ENCODE measurements at regions not wholly inside any gene's neighbourhood (a gene's known extent, or its start where the extent isn't known, plus 50 kb on each side); places are given as distances from the start of the nearest gene placed in this dataset.
A peak's percentile ranks its signal among the peaks of the same experiment; 100 is the strongest.

DNA sequence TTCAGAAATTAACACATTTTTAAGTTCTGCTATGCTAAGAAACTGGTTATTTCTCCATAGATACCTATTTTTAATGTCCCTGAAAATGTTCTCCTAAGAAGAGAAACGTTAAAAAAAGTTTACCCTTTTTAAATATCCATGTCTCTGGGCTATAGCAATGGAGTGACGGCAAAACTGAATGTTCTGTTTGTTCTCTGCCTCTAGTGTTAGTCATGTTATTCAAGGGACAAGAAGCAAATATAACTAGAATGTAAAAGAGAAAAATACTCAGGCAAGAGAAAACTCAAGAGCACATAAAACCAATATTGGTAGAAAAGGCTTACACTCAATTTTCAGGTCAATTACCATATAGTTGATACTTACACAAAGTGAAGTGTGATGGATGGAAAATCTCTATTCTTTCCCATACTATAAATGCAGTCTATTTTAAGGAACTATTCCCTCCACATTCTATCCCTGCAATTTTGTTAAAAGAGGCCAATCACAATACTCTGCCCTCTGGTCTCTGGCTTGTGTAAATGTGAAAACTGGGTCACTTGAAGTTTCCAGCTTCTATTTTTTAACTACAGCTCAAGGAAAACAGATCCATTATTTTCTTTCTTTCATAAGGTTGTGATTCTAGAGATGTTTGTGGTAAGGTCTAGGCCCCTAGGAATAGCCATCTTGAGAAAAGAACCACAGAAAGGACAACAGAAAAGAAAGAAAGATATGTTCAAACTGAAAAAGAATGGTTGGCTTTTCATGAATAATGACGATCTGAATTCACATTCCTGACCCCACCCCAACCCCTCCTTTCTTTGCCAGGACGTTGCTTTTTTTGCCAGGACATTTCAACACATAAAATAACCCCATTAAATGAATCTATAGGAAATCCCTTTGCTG, 200.3 kb upstream of the FAM83B start:
- DNase-seq = no peak

- no peak for DNase-seq
Measured at GRCh38 chr6:54646951-54647664, 199.5 kb upstream of the FAM83B start.

- no peak for DNase-seq
Measured at GRCh38 chr6:54654381-54654780, 192.2 kb upstream of the FAM83B start.

GRCh38 chr6:54655162-54655561, 191.4 kb upstream of the FAM83B start:
- DNase-seq = peak; percentile 98

- DNase-seq = no peak
Measured at GRCh38 chr6:54665278-54665677, 181.3 kb upstream of the FAM83B start.

GRCh38 chr6:54680531-54680930, 166.0 kb upstream of the FAM83B start:
- no peak for DNase-seq

- no peak for DNase-seq
Measured at GRCh38 chr6:54681267-54681666, 165.3 kb upstream of the FAM83B start.

GRCh38 chr6:54681987-54682386, 164.6 kb upstream of the FAM83B start:
- DNase-seq = no peak

DNA sequence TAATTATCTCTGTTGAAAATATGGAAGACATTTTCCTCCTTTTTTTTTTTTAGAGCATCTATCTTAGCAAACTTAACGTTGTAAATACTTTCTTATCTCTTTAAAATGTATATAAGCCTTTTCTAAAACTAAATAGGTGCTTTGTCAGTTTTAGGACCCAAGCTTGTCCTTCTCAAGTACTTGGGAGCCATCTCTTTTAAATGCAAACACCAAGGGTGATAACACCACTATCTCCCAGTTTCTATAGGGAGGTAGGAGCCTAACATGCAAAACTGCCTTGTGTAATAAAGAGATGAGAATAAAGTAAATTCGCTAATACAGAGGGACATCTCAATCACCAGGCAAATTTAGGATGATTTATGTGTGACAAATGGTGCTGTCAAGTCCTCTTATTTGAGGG, 157.0 kb upstream of the FAM83B start:
- DNase-seq = no peak

GRCh38 chr6:54690596-54690995, 156.0 kb upstream of the FAM83B start:
- DNase-seq = no peak

DNA sequence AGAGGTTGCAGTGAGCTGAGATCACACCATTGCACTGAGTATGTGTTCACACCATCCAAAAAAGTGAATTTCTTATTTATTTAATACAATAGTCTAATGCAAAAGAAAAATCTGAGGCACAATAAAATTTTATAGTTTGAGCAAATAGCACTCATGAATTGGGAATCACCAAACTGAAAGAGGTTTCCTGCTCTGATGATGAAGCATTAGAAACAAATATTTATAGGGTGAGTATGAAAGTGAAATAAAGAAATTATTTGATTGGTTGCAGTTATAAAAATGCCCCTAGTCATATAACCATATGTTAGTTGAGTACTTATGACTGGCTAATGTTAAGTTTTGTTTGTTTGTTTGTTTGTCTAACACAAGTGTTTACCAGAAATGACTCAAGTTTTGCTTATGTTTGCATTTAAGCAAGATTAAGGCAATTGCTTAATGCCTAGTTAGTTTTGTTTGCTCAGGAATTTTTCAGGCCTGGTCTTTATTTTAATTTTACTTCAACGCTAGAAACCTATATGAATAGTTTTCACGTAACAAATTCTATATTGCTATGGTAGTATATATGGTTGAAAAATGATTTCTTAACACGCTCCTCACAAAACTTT, 151.5 kb upstream of the FAM83B start:
- DNase-seq = no peak

DNA sequence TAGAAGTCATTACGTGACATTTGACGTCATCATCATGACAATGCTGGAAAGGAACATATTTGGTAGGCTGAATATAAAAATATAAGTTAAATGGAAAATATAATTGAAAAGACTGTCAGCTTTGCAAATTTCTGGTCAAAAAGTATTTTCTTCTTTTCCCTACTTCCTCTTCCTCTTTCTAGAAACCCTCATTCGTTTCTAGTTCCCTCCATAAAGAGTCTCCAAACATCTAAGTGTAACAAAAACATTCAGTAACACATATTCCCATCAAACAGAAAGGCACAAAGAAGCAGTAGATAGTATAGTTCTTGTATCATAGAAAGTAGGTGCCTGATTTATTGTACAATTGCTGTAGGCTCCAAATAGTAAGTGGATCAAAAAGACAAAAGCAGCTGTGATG, 150.8 kb upstream of the FAM83B start:
- no peak for DNase-seq

- no peak for DNase-seq
Measured at GRCh38 chr6:54697424-54697823, 149.1 kb upstream of the FAM83B start.

DNA sequence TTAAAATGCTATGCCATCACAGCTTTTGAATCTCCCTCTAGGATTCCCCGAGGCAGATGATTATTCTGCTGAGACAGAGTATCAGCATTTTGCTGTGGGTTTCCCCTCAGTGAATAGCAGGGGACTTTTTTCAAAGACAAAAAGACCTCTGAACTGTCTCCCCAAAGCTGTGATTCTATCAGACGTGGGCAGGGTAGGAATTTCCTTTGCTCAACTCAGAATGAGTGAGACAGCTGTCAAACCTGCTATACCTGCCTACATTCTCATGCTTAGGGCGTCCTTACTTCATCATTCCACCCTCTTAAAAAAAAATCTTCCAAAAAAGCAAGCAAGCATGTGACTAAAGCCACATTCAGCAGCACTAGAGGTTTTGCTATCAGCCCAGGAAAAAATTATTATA, 147.6 kb upstream of the FAM83B start:
- DNase-seq = no peak

DNA sequence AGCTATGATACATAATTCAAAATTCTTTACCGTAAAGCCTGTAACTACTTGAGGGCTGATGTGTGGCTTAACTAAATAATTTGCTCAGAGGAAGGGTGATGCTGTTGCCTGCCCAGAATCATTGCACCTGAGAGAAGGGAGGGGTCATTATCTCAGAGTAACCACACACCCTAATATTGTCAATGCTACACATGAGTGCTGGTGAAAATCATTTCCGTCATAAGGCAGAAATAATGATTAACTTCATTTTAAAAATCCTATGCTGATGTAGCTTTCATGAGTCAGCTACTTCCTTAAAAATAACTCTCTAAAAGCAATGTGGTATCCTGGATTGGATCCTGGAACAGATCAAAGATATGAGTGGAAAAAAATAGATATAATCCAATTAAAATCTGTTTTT, 146.4 kb upstream of the FAM83B start:
- no peak for DNase-seq

GRCh38 chr6:54702772-54703171, 143.8 kb upstream of the FAM83B start:
- no peak for DNase-seq

- no peak for DNase-seq
Measured at GRCh38 chr6:54706391-54706790, 140.2 kb upstream of the FAM83B start.

DNA sequence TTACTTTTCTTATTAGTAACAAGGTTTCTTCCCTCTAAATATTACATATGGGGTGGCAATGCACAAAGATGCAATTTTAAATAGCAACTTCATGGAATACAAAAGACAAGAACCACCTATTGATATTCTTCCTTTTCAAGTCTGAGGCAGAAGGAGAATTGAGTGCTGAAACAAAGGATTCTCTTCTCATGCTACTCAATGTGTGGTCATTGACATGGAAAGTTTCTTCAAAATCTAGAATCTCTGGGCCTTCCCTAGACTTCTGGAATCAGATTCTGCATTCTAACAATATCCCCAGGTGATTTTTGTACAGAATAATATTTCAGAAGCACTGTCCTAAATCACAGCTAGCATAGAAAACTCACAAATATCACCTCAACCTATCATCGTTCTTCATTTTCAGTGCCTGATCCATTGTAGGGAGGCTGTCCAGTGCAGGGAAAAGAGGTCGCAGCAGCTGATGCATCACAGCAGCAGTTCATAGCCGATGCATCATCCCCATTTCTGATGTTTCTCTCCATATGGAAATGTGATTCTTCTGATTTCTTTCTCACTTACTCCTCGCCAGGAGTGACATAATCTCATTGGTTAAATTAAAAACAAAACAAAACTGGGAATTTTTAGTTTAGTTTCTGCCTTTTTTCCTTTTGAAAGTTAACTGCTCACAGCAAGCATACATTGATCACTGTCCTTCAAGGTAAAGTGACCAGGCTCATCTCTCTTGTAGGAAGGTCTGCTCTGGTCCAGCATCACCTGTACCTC, 139.5 kb upstream of the FAM83B start:
- DNase-seq = no peak

- DNase-seq = no peak
Measured at GRCh38 chr6:54710456-54710855, 136.1 kb upstream of the FAM83B start.

GRCh38 chr6:54716010-54716409, 130.6 kb upstream of the FAM83B start:
- no peak for DNase-seq

- DNase-seq = no peak
Measured at GRCh38 chr6:54716877-54717276, 129.7 kb upstream of the FAM83B start.

GRCh38 chr6:54717849-54718455, 128.6 kb upstream of the FAM83B start:
- peak; percentile 98 for DNase-seq

GRCh38 chr6:54718541-54719023, 128.0 kb upstream of the FAM83B start:
- peak; percentile 98 for DNase-seq

Data from NCI-H510A treated with DMSO at 0.1 percent for 48 hours (cell line).